ENCODE measurements at regions not wholly inside any gene's neighbourhood (a gene's known extent, or its start where the extent isn't known, plus 50 kb on each side); places are given as distances from the start of the nearest gene placed in this dataset.

GRCh38 chr7:138258197-138258559 lies 181.9 kb downstream of the AKR1D1 start:
- no peak for DNase-seq

GRCh38 chr7:138259675-138260074 lies 183.4 kb downstream of the AKR1D1 start:
- DNase-seq, result no peak

- no peak for DNase-seq
These were observed 191.7 kb downstream of the AKR1D1 start for GRCh38 chr7:138267934-138268333.

- DNase-seq, result no peak
These were observed 183.2 kb upstream of the TRIM24 start for GRCh38 chr7:138276891-138277290.

GRCh38 chr7:138278601-138279000 lies 181.5 kb upstream of the TRIM24 start:
- DNase-seq, result no peak

- no peak for DNase-seq
These were observed 177.1 kb upstream of the TRIM24 start for GRCh38 chr7:138282997-138283396.

- no peak for DNase-seq
These were observed 174.9 kb upstream of the TRIM24 start for GRCh38 chr7:138285129-138285528.

- no peak for DNase-seq
These were observed 173.2 kb upstream of the TRIM24 start for GRCh38 chr7:138286846-138287245.

- no peak for DNase-seq
These were observed 172.5 kb upstream of the TRIM24 start for GRCh38 chr7:138287549-138287948.

- DNase-seq, result no peak
These were observed 171.0 kb upstream of the TRIM24 start for GRCh38 chr7:138289082-138289481.

- no peak for DNase-seq
These were observed 170.2 kb upstream of the TRIM24 start for GRCh38 chr7:138289864-138290263.

GRCh38 chr7:138292951-138293350 lies 167.1 kb upstream of the TRIM24 start:
- no peak for DNase-seq

- DNase-seq, result no peak
These were observed 164.9 kb upstream of the TRIM24 start for GRCh38 chr7:138295049-138295637.

- DNase-seq, result no peak
These were observed 162.5 kb upstream of the TRIM24 start for GRCh38 chr7:138297526-138297925.

- no peak for DNase-seq
These were observed 161.0 kb upstream of the TRIM24 start for GRCh38 chr7:138299066-138299465.

- DNase-seq, result no peak
These were observed 156.6 kb upstream of the TRIM24 start for GRCh38 chr7:138303230-138304070.

GRCh38 chr7:138304071-138304320 lies 156.1 kb upstream of the TRIM24 start:
- DNase-seq, result no peak

- no peak for DNase-seq
These were observed 152.4 kb upstream of the TRIM24 start for GRCh38 chr7:138307633-138308032.

GRCh38 chr7:138308136-138308535 lies 151.9 kb upstream of the TRIM24 start:
- no peak for DNase-seq

- no peak for DNase-seq
These were observed 150.9 kb upstream of the TRIM24 start for GRCh38 chr7:138309186-138309585.

GRCh38 chr7:138313829-138314178 lies 146.3 kb upstream of the TRIM24 start:
- DNase-seq, result no peak

GRCh38 chr7:138316421-138317043 lies 143.5 kb upstream of the TRIM24 start:
- no peak for DNase-seq

- no peak for DNase-seq
These were observed 142.9 kb upstream of the TRIM24 start for GRCh38 chr7:138317044-138317596.

- no peak for DNase-seq
These were observed 135.1 kb upstream of the TRIM24 start for GRCh38 chr7:138324941-138325340.

Data from stimulated activated naive CD4-positive, alpha-beta T cell (primary cell).